ENCODE measurements at regions not wholly inside any gene's neighbourhood (a gene's known extent, or its start where the extent isn't known, plus 50 kb on each side); places are given as distances from the start of the nearest gene placed in this dataset.
"Not testable (repeated sequence)": the region's sequence is repeated elsewhere in the genome, so short reads cannot be mapped to it uniquely, and the experiment has no call there.

GRCh38 chr1:83332308-83332707 lies 666.6 kb downstream of the TTLL7 start:
- H3K36me3 ChIP-seq (replicated peaks in 1 of 2); H3K27ac ChIP-seq; H3K27me3 ChIP-seq; H3K4me1 ChIP-seq (replicated peaks in 1 of 2); intact Hi-C loops (cut with DNase I); H3K4me3 ChIP-seq; DNase-seq; H3K9me3 ChIP-seq (replicated peaks in 1 of 3): not testable (repeated sequence)
- WGBS, 4 donors, result 56% methylated on average over 1 of the region's 1 CpG; no CpG with 5 or more reads in 3 of the 4 donors

GRCh38 chr1:83318366-83318765 lies 680.6 kb downstream of the TTLL7 start:
- no peaks in the 10 kb centered on the region for H3K36me3 ChIP-seq (replicated peaks in 1 of 2)
- intact Hi-C loops (cut with DNase I), result no loop called here
- no peaks in the 10 kb centered on the region for H3K27me3 ChIP-seq
- TF ChIP-seq CTCF (IDR thresholded peaks at IDR 0.05), result no peak
- TF ChIP-seq POLR2A (IDR thresholded peaks at IDR 0.05), result no peak
- DNase-seq, result no peak
- H3K27ac ChIP-seq, result no peak overlapping the region
- no peaks in the 10 kb centered on the region for H3K9me3 ChIP-seq (replicated peaks in 1 of 3)
- no peaks in the 10 kb centered on the region for H3K4me1 ChIP-seq (replicated peaks in 1 of 2)
- 90 to 97% (median 93%) methylated on average over 2 of the region's 2 CpGs for WGBS, 4 donors
- H3K4me3 ChIP-seq, result no peak overlapping the region

- H3K4me1 ChIP-seq (replicated peaks in 1 of 2); H3K4me3 ChIP-seq; H3K9me3 ChIP-seq (replicated peaks in 1 of 3); H3K36me3 ChIP-seq (replicated peaks in 1 of 2); H3K27ac ChIP-seq; H3K27me3 ChIP-seq; DNase-seq; intact Hi-C loops (cut with DNase I): not testable (repeated sequence)
- WGBS, 4 donors, result 40 to 62% (median 59%) methylated on average over 1 of the region's 1 CpG; no CpG with 5 or more reads in 1 of the 4 donors
Measured at GRCh38 chr1:83315446-83315845, 683.5 kb downstream of the TTLL7 start.

- H3K4me3 ChIP-seq; H3K4me1 ChIP-seq (replicated peaks in 1 of 2); H3K27ac ChIP-seq; H3K27me3 ChIP-seq; intact Hi-C loops (cut with DNase I); H3K9me3 ChIP-seq (replicated peaks in 1 of 3); DNase-seq; H3K36me3 ChIP-seq (replicated peaks in 1 of 2): not testable (repeated sequence)
- 79 to 100% (median 94%) methylated on average over 1 of the region's 1 CpG for WGBS, 4 donors
Measured at GRCh38 chr1:83310161-83310560, 688.8 kb downstream of the TTLL7 start.

- H3K4me1 ChIP-seq (replicated peaks in 1 of 2); H3K4me3 ChIP-seq; H3K36me3 ChIP-seq (replicated peaks in 1 of 2); DNase-seq; H3K27ac ChIP-seq; H3K27me3 ChIP-seq; H3K9me3 ChIP-seq (replicated peaks in 1 of 3); intact Hi-C loops (cut with DNase I): not testable (repeated sequence)
- 62 to 81% (median 81%) methylated on average over 2 of the region's 2 CpGs for WGBS, 4 donors
Measured at GRCh38 chr1:83309035-83309434, 689.9 kb downstream of the TTLL7 start.

- H3K4me3 ChIP-seq; H3K9me3 ChIP-seq (replicated peaks in 1 of 3); DNase-seq; H3K27me3 ChIP-seq; H3K27ac ChIP-seq; H3K36me3 ChIP-seq (replicated peaks in 1 of 2); H3K4me1 ChIP-seq (replicated peaks in 1 of 2); intact Hi-C loops (cut with DNase I): not testable (repeated sequence)
- WGBS, 4 donors, result 53 to 72% (median 66%) methylated on average over 2 of the region's 2 CpGs
Measured at GRCh38 chr1:83306811-83307210, 692.1 kb downstream of the TTLL7 start.

GRCh38 chr1:83295594-83295993 lies 703.3 kb downstream of the TTLL7 start:
- H3K27me3 ChIP-seq; H3K4me3 ChIP-seq; H3K4me1 ChIP-seq (replicated peaks in 1 of 2); DNase-seq; intact Hi-C loops (cut with DNase I); H3K9me3 ChIP-seq (replicated peaks in 1 of 3); H3K36me3 ChIP-seq (replicated peaks in 1 of 2); H3K27ac ChIP-seq: not testable (repeated sequence)
- WGBS, 4 donors, result 38 to 89% (median 76%) methylated on average over 1 of the region's 1 CpG

- H3K27ac ChIP-seq, result not testable (repeated sequence)
Measured at GRCh38 chr1:83287391-83287790, 711.5 kb downstream of the TTLL7 start.

GRCh38 chr1:83274656-83275055 lies 724.3 kb downstream of the TTLL7 start:
- intact Hi-C loops (cut with DNase I); H3K4me3 ChIP-seq; H3K9me3 ChIP-seq (replicated peaks in 1 of 3); H3K27me3 ChIP-seq; H3K27ac ChIP-seq; H3K36me3 ChIP-seq (replicated peaks in 1 of 2); DNase-seq; H3K4me1 ChIP-seq (replicated peaks in 1 of 2): not testable (repeated sequence)
- WGBS, 4 donors, result 65 to 72% (median 68%) methylated on average over 3 of the region's 3 CpGs

More at GRCh38 chr1:83287391-83287790, 711.5 kb downstream of the TTLL7 start:
- H3K4me3 ChIP-seq; intact Hi-C loops (cut with DNase I); H3K36me3 ChIP-seq (replicated peaks in 1 of 2); DNase-seq; H3K4me1 ChIP-seq (replicated peaks in 1 of 2); H3K27me3 ChIP-seq; H3K9me3 ChIP-seq (replicated peaks in 1 of 3): not testable (repeated sequence)
- 56 to 92% (median 86%) methylated on average over 1 of the region's 1 CpG for WGBS, 4 donors

GRCh38 chr1:83272484-83272883 lies 726.4 kb downstream of the TTLL7 start:
- H3K27me3 ChIP-seq; H3K9me3 ChIP-seq (replicated peaks in 1 of 3); H3K4me3 ChIP-seq; H3K36me3 ChIP-seq (replicated peaks in 1 of 2); intact Hi-C loops (cut with DNase I); DNase-seq; H3K4me1 ChIP-seq (replicated peaks in 1 of 2); H3K27ac ChIP-seq: not testable (repeated sequence)
- 57 to 94% (median 68%) methylated on average over 1 of the region's 1 CpG for WGBS, 4 donors

GRCh38 chr1:83271834-83272233 lies 727.1 kb downstream of the TTLL7 start:
- H3K36me3 ChIP-seq (replicated peaks in 1 of 2); H3K4me1 ChIP-seq (replicated peaks in 1 of 2); DNase-seq; H3K9me3 ChIP-seq (replicated peaks in 1 of 3); H3K27me3 ChIP-seq; H3K27ac ChIP-seq; intact Hi-C loops (cut with DNase I); H3K4me3 ChIP-seq: not testable (repeated sequence)
- WGBS, 4 donors, result 25 to 43% (median 41%) methylated on average over 2 to 3 of the region's 3 CpGs

Data from adrenal gland (tissue), 9 donors.